NB4 (cell line): ENCODE measurements at regions not wholly inside any gene's neighbourhood (a gene's known extent, or its start where the extent isn't known, plus 50 kb on each side); places are given as distances from the start of the nearest gene placed in this dataset.
"Not testable (repeated sequence)": the region's sequence is repeated elsewhere in the genome, so short reads cannot be mapped to it uniquely, and the experiment has no call there.

Experiments used
- DNase-seq: peaks from one replicate; pipeline ENCODE4 v3.0.0; 2010; ENCODE audit warnings: low read depth
- H3K4me3 ChIP-seq: one replicate; pipeline ENCODE4 v1.5.1; 2011; ENCODE audit warnings: mild to moderate bottlenecking, low read depth, low read length, moderate library complexity
- MYC ChIP-seq: IDR thresholded peaks from 2 replicates; pipeline ENCODE4 v1.6.1; 2011; ENCODE audit warnings: low read depth, low read length
- POLR2A ChIP-seq: IDR thresholded peaks from 2 replicates; pipeline ENCODE4 v1.6.1; 2011; ENCODE audit warnings: mild to moderate bottlenecking; ENCODE audit not compliant: insufficient read length; ENCODE audit errors: extremely low read depth
- TF ChIP-seq, protein P1 (sequence below): IDR thresholded peaks from one replicate; pipeline ENCODE4 v1.5.1; 2012; ENCODE audit warnings: low read depth, low read length
- TF ChIP-seq, protein P2 (sequence below): IDR thresholded peaks from 2 replicates; pipeline ENCODE4 v1.6.1; 2011; ENCODE audit warnings: low read depth, low read length

DNA sequence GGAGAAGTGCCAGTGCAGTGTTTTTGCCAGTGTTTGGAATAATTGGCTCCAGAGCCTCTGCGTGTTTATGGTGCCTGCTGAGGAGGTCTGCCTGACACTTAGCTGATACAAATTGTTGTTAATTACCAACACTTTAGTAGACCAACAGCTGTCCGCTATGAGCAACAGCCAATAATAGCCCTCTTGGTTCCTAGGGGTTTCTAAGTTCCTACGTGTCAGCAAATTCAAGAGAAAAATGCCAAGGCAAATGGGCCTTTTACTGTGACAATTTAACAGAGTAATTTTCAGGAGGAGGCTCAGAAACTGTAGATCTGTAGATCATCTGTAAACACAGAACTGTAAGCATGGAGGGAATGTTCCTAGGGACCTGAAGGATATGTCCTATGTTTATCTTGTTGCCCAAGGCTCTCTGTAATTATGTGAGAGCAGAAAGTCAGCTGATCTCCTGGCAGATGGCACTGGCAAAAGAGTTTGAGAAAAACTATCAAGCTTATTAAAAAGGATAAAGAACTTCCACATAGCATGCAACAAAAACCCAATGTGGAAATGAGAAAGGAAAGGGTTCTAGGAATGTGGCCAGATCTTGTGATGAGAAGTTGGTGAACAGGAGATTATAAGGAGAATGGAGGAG is 157.7 kb downstream of the GJA1 start:
- TF ChIP-seq POLR2A (no peak), MYC (no peak)
- TF ChIP-seq, protein P1, sequence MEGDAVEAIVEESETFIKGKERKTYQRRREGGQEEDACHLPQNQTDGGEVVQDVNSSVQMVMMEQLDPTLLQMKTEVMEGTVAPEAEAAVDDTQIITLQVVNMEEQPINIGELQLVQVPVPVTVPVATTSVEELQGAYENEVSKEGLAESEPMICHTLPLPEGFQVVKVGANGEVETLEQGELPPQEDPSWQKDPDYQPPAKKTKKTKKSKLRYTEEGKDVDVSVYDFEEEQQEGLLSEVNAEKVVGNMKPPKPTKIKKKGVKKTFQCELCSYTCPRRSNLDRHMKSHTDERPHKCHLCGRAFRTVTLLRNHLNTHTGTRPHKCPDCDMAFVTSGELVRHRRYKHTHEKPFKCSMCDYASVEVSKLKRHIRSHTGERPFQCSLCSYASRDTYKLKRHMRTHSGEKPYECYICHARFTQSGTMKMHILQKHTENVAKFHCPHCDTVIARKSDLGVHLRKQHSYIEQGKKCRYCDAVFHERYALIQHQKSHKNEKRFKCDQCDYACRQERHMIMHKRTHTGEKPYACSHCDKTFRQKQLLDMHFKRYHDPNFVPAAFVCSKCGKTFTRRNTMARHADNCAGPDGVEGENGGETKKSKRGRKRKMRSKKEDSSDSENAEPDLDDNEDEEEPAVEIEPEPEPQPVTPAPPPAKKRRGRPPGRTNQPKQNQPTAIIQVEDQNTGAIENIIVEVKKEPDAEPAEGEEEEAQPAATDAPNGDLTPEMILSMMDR, result no peak
- TF ChIP-seq, protein P2, sequence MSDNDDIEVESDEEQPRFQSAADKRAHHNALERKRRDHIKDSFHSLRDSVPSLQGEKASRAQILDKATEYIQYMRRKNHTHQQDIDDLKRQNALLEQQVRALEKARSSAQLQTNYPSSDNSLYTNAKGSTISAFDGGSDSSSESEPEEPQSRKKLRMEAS, result no peak
- DNase-seq, result no peak
- H3K4me3 ChIP-seq, result no peak overlapping the region

DNA sequence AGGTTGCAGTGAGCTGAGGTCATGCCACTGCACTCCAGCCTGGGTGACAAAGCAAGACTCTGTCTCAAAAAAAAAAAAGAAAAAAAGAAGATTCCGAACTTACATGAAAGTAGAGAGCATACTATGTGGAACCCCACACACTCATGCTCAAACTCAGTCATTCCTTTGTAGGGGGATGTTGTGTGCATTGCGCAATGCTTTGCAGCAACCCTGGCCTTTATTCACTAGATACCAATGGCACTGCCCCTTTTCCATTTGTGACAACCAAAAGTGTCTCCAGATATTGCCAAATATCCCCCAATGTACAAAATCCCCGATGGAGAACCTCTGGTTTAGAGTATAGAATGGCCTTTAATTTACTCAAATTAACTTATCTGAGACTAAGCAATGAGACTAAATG is 158.6 kb downstream of the GJA1 start:
- peak; percentile 42 for DNase-seq
- no peak overlapping the region for H3K4me3 ChIP-seq
- no peak for TF ChIP-seq MYC

DNA sequence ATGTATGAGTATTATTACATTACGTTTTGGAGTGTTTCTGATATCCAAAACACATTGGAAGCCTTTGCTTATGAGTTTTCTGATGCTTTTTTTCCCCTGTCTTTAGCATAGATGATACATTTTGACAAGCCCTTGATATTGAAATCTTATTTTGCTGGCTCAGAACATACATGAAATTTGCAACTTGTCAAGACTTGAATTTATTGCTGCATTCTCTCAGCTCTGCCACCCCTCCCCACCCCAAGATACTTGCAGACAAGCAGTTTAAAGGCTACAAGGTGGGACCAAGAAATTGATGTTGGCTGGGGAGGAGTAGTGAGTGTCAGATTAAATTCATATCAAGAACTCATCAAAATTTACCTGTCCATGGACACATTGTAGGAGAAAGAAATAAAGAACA is 160.2 kb downstream of the GJA1 start:
- TF ChIP-seq, protein P2, result no peak
- TF ChIP-seq POLR2A (no peak), MYC (no peak)
- TF ChIP-seq, protein P1, result no peak
- no peak for DNase-seq

DNA sequence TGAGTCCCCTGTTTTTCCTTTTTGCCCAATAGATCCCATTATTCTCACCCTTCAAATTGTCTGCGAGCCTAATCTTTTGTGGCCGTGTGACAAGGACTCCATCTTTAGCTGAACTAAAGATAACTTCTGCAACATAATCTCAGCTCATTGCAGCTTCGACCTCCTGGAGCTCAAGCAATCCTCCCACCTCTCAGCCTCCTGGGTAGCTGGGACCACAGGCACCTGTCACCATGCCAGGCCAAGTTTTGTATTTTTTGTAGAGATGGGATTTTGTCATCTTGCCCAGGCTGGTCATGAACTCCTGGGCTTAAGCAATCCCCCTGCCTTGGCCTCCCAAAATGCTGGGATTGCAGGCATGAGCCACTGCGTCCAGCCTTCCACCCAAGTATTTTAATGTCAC is 161.0 kb downstream of the GJA1 start:
- DNase-seq, result no peak
- TF ChIP-seq, protein P1, result no peak
- no peak for TF ChIP-seq POLR2A
- TF ChIP-seq, protein P2, result no peak
- H3K4me3 ChIP-seq, result no peak overlapping the region

More for the DNA sequence above, 160.2 kb downstream of the GJA1 start:
- H3K4me3 ChIP-seq, result no peak overlapping the region

DNA sequence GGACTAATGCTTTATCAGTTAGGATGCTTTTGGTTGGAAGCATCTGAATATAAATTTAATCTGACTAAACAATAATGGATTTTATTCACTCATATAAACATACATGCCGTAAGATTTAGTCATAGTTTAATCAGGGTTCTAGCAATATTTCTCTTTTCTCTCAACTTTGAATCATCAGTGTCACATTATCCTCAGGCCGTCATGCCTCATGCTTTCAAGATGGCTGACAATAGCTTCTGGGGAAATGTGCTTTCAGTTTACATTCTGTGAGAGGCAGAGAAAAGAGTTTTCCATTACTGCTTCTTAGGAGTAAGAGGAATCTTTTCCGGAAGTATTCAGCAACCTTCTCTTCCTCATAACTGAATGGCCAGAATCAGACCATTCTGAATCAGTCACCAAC is 162.2 kb downstream of the GJA1 start:
- TF ChIP-seq POLR2A (no peak), MYC (no peak)
- TF ChIP-seq, protein P1, result no peak
- TF ChIP-seq, protein P2, result no peak
- no peak overlapping the region for H3K4me3 ChIP-seq
- no peak for DNase-seq

DNA sequence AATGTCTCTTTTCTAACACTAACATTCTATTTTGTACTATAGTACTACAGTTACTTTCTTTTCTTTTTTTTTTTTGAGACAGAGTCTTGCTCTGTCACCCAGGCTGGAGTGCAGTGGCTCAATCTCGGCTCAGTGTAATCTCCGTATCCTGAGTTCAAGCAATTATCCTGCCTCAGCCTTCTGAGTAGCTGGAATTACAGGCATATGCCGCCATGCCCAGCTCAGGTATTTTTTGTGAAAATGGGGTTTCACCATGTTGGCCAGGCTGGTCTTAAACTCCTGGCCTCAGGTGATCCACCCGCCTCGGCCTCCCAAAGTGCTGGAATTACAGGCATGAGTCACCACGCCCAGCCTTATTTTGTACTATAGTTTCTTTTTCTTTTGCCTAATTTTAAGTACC is 163.9 kb downstream of the GJA1 start:
- H3K4me3 ChIP-seq, DNase-seq: not testable (repeated sequence)

DNA sequence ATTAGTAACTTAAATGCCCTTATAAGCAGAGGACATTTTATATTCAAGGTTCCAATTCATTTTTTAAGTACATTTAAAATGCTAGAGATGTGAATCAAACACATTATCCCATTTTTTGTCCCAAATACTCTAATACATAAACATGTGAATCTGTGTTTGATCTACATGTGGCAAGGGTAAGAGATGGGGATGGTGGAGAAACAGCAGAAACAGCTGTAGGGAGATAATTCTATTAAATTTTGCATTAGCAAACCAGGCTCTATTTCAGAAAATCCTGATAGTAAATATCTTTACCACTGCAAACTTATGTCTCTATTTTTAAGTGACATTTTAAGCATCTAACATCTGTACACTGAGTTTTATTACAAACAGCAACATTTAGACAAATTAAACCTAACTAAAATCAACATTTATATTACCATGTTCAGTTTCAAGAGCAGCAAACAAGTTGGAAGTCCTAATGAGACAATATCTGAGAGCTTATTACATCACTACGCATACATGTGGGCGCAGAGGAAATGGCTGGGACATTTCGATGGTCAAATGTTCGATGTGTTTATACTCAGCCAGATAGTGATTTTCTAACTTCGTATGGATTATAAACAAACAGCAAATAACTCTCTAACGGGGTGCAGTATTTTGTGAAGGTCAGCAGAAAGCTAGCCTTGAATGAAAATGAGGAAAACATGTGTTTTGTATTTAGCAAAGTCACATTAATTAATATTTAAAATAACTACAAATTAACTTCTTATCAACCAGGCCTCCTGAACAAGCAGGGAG is 165.1 kb downstream of the GJA1 start:
- no peak for TF ChIP-seq MYC
- TF ChIP-seq, protein P2, result no peak
- TF ChIP-seq, protein P1, result no peak
- TF ChIP-seq POLR2A, result no peak
- no peak for DNase-seq
- no peak overlapping the region for H3K4me3 ChIP-seq
